HG03571 (cell line): ENCODE measurements at regions not wholly inside any gene's neighbourhood (a gene's known extent, or its start where the extent isn't known, plus 50 kb on each side); places are given as distances from the start of the nearest gene placed in this dataset.

Experiments used
- ATAC-seq: cut with Tn5 transposase; IDR thresholded peaks from one replicate; pipeline ENCODE4 v1.9.1; 2021; ENCODE audit not compliant: unreplicated experiment

GRCh38 chr12:124504273-124505000, 63.0 kb downstream of the NCOR2 start:
- no peak for ATAC-seq

GRCh38 chr12:124503305-124503704, 64.1 kb downstream of the NCOR2 start:
- ATAC-seq, result no peak

- ATAC-seq, result no peak
These were observed 65.0 kb downstream of the NCOR2 start for GRCh38 chr12:124502379-124502778.

- no peak for ATAC-seq
These were observed 65.6 kb downstream of the NCOR2 start for GRCh38 chr12:124501827-124502226.

GRCh38 chr12:124501112-124501561, 66.3 kb downstream of the NCOR2 start:
- ATAC-seq, result no peak

- ATAC-seq, result no peak
These were observed 67.5 kb downstream of the NCOR2 start for GRCh38 chr12:124499898-124500244.

GRCh38 chr12:124499190-124499753, 68.1 kb downstream of the NCOR2 start:
- ATAC-seq, result no peak

GRCh38 chr12:124498275-124499189, 68.9 kb downstream of the NCOR2 start:
- ATAC-seq, result no peak

- no peak for ATAC-seq
These were observed 69.8 kb downstream of the NCOR2 start for GRCh38 chr12:124497658-124498057.

GRCh38 chr12:124497039-124497438, 70.4 kb downstream of the NCOR2 start:
- ATAC-seq, result no peak

GRCh38 chr12:124496584-124496983, 70.8 kb downstream of the NCOR2 start:
- no peak for ATAC-seq

- ATAC-seq, result no peak
These were observed 72.0 kb downstream of the NCOR2 start for GRCh38 chr12:124495194-124495983.

GRCh38 chr12:124494751-124495129, 72.7 kb downstream of the NCOR2 start:
- no peak for ATAC-seq

GRCh38 chr12:124493809-124494750, 73.3 kb downstream of the NCOR2 start:
- peak; percentile 89 for ATAC-seq

- ATAC-seq, result no peak
These were observed 74.3 kb downstream of the NCOR2 start for GRCh38 chr12:124492879-124493808.

- ATAC-seq, result no peak
These were observed 75.5 kb downstream of the NCOR2 start for GRCh38 chr12:124491856-124492420.

- no peak for ATAC-seq
These were observed 76.1 kb downstream of the NCOR2 start for GRCh38 chr12:124491310-124491709.

- no peak for ATAC-seq
These were observed 76.7 kb downstream of the NCOR2 start for GRCh38 chr12:124490584-124491305.
